Head of caudate nucleus (tissue), 42 donors: ENCODE measurements at regions not wholly inside any gene's neighbourhood (a gene's known extent, or its start where the extent isn't known, plus 50 kb on each side); places are given as distances from the start of the nearest gene placed in this dataset.
"Not testable (repeated sequence)": the region's sequence is repeated elsewhere in the genome, so short reads cannot be mapped to it uniquely, and the experiment has no call there.

ENCODE experiments used
- DNase-seq, 42 donors: peaks; one replicate each; pipeline versions ENCODE4 v3.0.0 to v3.0.0-alpha.2; 2020 to 2021; ENCODE audit warnings: mixed read lengths in 7 of 42
- intact Hi-C: fragments of 100-400 bp; cut with DNase I; formaldehyde crosslinking; loops from one replicate; pipeline ENCODE4 v1.15.0; 2022

DNA sequence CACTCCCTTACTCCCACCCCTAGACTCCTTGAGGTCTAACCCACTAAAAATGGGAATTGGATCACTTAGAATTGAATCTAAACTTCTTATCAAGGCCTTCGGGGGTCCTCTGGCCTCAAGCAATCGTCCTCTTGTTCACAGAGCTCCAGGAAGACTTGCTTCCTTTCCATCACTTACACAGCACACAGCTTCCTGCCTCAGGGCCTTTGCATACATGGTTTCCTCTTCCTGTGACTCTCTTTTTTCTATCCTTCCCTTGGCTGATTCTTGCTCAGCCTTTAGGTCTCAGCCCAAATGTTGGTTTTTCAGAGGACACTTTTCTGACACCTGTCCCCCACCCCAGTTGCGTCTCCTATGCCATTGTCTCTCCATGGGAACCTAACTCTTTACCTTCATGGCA is 50.0 kb upstream of the ALDH1B1 start:
- DNase-seq: no peak
- intact Hi-C loops: no loop called here

DNA sequence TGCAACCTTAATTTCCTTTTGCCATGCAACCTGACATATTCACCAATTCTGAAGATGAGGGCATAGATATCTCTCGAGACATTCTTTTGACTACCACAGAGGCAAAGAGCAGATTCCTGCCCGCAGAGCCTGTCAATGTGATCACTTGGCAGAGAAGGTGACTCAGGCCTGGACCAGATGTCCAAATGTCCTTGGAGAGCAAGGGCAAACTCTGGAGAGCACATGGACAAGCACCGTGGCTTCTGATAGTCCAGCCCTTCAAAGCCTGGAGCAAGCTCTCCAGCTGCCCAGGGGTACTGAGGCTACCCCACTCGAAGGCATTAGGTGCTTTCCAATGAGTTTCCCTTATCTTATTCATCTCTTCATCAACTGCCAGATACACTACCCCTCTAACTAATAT is 50.4 kb upstream of the ALDH1B1 start:
- intact Hi-C loops: no loop called here
- no peak for DNase-seq

DNA sequence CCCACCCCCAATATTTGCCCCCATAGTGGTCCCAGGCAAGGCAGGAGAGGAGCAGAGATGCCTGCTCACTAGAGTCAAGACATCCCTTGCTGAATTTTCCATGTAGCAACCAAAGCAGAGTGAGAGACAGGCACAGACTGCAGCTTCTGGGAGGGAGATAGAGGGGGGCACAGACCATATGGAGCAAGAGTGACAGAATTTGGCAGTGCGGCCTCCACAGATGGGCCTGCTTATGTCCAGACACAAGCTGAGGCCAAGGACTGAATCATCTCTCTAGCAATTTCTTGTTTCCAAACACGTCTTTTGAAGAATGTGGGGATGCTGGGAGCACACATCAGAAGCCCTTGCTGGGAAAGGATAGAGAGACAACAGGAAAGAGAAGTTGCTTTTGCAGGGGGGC is 53.0 kb upstream of the ALDH1B1 start:
- DNase-seq: peak in 1 of 42 donors; percentile 4
- intact Hi-C loops: no loop called here

DNA sequence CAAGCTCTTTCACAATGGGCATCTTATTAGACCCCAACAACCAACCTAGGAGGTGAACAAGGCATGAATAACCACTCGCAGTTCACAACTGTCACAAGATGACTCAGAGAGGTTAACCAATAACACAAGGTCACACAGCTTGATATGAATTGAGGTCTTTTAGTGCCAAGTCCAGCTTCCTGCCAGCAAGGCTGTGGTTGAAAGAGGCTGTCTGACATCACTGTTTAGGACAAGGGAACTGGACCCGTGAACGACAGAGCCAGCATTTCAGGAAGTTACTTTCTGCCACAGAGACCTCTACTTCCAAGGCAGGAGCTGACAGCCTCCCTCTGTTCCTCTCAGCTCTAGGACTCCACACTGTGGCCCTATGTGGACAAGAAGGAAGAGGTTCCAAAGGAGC is 53.4 kb upstream of the ALDH1B1 start:
- peak in 1 of 42 donors; percentile 34 for DNase-seq
- intact Hi-C loops: no loop called here

DNA sequence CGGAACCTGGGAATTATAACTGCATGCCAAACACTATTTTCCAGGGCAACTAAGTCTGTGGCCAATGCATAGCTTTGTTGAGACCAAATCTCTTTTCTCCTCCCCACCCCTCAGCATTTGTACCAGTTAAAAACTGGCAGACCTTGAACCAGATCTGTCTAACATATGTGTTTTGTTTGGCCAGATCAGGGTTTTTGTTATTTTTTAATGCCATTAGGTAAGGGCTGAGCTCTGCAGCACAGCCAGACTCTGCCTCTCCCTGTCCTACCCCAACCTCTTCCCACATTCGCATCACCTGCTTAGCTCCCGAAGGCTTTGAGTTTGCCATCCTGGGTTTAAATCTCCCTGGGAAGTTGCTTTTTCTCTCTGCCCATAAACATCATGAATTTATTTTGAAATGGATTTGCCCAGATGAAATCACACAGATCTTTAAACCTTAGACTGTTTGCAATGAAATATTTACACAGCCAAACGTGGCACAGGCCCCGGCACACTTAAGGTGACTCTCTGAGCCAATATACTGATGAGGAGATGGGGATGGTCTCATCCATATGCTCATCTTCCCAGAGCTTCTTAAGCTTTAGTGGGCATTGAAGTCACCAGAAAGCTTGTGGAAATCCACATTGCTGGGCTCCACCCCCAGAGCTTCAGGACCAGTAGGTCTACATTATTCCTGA is 54.0 kb upstream of the ALDH1B1 start:
- DNase-seq: no peak
- intact Hi-C loops: no loop called here

DNA sequence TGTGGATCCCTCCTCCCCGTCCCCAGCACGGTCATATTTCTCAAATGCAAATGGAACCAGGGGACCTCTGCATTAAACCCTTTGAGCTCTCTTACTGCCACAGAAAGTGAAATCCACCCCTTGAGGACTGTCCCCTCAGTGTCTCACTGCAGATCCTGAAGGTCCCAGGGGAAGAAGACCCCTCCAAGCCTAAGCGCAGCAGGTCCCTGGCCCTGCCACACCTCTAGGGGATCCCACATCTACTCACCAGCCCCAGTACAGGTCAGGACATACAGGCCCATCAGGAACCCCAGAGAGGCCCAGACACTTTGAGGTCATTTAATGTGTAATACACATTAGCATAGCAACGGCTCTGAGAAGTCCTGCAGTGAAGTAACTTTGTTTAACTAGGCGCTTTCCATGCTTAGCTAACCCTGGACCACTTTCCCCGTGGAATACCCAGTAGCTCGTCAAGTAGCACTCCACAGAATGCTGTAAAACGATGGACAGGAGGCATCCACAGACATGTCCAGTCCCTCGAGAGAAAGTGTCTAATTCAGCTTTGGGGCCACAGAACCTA is 54.7 kb upstream of the ALDH1B1 start:
- intact Hi-C loops: no loop called here

DNA sequence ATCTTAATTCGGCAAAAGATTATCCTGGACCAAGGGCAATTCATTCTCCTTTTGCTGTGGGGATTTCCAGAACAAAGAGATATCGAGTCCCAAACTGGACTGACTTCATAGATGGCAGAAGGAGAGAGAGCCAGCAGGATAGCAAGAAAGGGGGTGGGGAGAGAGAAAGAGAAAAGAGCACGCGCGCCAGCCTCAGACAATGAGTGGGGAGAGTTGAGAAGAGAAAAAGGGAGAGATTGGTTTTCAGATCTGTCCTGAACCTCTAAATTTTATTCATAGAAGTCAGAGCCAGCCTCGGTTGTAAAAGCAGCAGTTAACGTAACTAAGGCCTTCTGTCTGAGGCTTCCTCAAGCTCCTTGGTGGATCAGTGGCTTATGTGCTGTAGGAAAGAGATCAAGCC is 55.3 kb upstream of the ALDH1B1 start:
- no peak for DNase-seq
- intact Hi-C loops: no loop called here

More for the DNA sequence above, 54.7 kb upstream of the ALDH1B1 start:
- DNase-seq: no peak

DNA sequence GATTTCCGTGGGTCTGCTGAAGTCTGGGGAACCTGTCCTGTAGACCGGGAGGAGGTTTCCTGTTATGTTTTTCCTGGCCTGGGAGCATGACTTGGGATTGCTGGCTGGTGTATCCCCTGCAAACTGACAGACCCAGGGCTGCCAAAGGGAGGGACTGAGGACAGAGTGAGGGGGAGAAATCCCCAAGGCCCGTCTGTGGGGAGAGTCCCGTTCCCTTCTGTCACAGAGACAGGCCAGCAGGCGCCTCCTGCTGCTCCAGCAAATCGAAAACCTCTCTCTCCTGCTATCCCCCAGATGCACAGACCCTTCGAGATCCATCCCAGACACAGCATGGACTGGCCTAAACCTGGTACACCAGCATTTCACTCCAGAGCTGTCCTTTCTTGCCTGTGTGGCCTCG is 56.2 kb upstream of the ALDH1B1 start:
- intact Hi-C loops: no loop called here
- peak in 1 of 42 donors; percentile 5 for DNase-seq

DNA sequence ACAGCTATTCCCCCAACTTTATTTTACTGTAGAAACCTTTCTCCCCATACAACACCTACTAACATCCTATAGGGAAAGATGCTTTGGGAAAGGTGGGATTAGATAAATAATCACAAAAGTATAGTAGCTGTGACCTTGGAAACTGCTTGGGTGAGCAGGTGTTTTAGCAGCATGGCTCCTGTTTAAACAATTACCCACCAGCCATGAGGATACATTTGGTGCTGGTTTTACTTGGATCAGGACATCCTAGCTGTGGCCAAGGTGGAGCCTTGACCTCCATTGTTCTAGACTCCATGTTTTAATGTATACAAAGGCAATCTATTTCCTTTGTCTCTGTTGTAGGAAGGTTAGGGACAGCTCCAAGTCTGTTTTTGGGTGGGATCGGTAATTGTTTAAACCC is 56.8 kb upstream of the ALDH1B1 start:
- intact Hi-C loops: no loop called here
- peak in 1 of 42 donors; percentile 8 for DNase-seq

DNA sequence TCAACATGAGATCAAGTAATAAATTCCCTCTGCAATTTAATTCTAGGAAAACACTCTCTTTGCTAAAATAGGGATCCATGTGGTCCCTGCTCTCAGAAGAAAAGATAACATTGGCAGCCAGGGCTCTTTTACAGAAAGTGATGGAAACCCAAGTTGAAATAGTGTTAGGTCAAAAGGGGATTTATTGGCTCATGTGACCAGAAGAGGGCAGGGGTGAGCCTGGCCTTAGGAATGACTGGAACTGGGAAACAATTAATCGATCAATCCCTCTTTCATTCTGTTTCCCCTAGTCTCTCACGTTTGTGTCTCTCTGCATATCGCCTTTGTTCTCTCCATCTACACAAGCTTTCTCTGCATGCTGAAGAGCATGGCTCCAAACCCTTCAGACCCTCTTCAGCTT is 58.3 kb upstream of the ALDH1B1 start:
- intact Hi-C loops: no loop called here

DNA sequence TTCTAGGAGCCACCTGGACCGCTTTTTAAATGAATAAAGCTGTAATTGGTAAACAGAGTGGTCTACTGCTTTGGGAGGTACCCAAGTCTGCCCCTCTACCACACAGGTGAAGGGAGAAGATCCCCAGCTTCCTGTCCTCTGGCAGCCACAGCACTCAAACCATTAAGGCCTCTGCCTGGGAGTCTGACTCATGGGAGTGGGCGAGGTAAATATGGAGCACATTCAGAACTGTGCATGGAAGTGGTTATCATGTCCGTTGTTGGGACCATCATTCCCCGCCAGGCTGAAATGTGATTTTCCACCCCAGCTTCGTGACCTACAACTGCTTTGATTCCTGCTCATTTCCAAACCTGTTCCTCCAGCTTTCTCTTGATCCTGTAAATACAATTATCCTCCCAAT is 59.5 kb upstream of the ALDH1B1 start:
- DNase-seq: no peak
- intact Hi-C loops: no loop called here

More for the DNA sequence above, 58.3 kb upstream of the ALDH1B1 start:
- no peak for DNase-seq

DNA sequence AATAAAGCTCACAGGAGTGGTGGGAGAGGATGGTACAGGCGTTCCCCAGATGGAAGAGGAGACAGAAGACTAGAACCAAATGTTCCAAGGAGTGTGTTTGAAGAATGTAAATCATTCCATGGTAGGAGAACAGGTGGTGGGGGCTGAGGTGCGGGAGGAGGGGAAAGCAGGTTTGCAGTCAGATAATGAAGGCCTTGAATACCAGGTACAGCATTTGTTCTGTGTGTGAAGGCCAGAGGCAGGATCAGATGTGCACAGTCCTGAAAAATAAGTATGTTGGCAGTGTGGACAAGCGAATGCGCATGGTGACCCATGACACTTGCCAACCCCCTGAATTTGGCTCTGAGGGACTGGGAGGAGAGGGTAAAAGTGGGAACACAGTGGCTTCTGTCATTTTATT is 59.9 kb upstream of the ALDH1B1 start:
- no peak for DNase-seq
- intact Hi-C loops: no loop called here

DNA sequence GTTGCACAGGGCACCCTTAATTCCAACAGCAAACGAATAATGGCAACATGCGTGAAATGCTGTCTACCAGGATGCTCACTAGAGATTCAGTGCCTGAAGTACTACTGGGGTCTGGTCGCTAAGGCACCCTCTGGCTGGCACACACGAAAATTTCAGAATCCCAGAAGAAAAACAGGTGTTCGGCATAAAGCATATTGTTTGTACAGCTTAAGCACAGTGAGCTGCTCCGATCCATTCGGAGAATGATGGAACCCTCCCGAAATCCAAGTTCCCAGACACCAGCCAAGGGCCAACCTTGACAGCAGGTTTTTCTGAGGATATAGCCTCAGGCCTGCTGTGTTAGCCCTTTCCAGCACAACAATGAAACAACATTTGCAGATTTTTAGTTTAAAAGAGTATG is 61.4 kb upstream of the ALDH1B1 start:
- no peak for DNase-seq
- intact Hi-C loops: no loop called here

DNA sequence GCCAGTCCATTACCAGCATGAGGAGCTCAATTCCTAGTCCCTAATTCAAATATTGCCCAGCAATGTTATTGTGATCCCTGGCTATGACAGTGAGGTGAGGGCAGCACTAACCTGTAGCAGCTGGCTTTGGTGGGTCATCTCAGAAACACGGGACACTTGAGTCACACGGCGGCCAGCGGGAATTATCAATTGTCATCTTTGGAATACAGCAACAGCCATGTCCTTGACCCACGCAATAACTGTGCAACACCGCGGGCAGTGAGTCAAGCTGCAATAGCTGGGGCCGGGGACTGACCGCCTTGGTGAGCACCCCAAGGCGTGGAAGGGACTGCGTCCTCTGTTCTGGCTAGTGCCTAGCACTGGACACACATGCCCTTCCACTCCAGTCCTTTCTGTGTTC is 62.5 kb upstream of the ALDH1B1 start:
- intact Hi-C loops: no loop called here

DNA sequence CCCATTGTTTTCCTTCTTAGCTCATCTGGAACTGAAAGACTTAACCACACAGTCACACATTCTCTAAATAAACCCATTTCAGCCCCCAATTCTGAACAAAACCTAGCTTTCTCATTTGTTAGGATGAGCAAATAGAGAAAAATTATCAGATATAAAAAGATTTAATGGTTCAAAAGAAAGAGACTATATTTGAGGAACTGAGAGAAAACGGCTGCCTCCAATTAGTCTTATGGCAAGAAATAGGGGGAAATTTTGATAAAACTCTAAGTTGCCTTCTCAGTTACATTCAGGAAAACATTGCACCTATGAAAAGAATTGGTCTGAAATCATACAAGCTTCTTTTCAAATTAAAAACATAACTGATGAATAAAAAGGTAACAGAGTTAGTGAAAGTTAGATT is 63.7 kb upstream of the ALDH1B1 start:
- DNase-seq: no peak
- intact Hi-C loops: no loop called here

More for the DNA sequence above, 62.5 kb upstream of the ALDH1B1 start:
- DNase-seq: no peak

DNA sequence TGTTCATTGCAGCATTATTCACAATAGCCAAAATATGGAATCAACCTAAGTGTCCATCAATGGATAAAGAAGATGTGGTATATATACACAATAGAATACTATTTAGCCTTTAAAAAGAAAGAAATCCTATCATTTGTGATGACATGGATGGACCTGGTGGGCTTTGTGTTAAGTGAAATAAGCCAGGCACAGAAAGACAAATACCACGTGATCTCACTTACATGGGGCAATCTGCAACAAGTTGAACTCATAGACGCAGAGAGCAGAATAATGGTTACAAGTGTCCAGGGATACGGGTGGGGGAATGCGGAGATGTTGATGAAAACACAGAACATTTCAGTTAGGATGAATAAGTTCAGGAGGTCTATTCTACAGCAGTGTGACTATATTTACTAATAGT is 66.4 kb upstream of the ALDH1B1 start:
- intact Hi-C loops: no loop called here
- no peak for DNase-seq

DNA sequence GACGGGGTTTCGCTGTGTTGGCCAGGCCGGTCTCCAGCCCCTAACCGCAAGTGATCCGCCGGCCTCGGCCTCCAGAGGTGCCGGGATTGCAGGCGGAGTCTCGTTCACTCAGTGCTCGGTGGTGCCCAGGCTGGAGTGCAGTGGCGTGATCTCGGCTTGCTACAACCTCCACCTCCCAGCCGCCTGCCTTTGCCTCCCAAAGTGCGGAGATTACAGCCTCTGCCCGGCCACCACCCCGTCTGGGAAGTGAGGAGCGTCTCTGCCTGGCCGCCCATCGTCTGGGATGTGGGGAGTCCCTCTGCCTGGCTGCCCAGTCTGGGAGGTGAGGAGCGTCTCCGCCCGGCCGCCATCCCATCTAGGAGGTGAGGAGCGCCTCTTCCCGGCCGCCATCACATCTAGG is 68.3 kb upstream of the ALDH1B1 start:
- DNase-seq, intact Hi-C loops: not testable (repeated sequence)

DNA sequence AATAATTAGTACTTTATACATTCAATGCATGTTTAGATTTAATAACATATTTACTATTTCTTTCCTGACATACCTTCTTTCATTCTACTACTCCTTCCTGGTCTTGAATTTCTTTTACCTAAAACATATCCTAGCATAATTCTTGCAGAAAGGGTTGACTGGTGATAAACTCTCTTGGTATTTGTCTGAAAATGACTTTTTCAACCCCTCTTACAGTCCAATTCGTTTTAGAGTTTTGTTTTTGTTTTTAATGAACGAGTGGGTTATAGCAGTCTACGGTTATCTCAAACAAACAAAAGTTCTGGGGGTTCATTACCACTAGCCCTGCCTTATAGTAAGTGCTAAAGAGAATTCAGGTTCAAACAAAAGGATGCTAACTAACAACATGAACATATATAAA is 69.6 kb upstream of the ALDH1B1 start:
- intact Hi-C loops: no loop called here
- DNase-seq: no peak

DNA sequence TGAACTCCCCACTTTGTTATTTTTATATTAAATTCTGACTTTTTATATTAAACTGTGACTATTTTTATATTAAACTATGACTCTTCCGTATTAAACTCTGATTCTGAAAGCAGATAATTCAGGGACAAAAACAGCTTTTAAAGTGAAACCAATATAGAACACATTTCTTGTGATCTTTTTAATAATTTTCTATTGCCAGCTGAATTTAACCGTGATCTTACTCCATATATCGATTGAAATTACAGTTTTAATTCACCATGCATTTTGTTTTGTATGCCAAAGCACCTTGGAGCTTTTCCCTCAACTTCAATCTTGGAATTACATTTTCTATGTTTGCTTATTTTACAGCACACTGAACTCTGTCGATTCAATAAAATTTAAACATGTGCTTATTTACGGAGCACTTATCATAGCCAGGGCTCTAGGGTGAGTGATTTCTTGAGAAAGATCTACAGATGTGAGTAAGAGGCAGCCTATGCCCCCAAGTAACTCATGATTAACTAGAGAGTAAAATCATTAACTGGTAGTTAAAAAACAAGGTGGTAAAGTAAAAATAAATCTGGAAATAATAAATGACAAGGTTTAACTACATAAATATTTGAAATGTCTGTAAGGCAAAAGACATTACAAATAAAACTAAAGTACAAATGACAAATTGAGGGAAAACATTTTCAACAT is 72.9 kb upstream of the ALDH1B1 start:
- intact Hi-C loops: no loop called here

DNA sequence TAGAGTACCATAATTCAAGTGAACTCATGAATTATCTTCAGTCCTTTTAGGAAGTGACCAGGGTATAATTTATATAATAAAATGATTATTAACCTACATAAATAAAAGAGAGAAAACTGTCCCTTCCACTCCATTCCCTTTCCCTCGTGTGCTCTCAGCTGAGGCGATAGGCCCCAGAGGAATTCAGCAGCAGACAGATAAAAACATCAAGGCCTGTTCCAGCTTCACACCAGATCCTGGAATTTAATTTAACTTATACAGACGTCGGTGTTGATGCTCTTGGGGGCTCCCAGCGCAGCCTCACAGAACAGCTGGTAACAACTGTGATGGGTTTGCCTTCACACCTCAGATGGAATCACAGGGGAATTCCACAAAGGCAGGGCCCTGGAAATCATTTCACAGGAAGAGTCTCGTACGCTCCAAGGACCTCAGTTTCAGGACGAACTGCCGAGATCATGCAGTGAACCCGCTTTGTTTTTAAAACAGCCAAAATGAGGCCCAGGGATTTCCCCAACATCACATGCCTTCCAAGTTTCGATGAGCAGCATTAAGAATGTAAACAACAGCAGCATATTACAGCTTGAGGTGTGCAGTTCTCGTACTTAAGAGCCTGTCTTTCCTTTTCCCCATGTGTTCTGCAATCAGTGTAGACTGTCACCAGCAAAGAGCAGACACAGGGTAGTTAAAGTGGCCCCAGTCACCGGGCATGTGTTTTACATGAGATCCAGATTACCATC is 73.6 kb upstream of the ALDH1B1 start:
- no peak for DNase-seq
- intact Hi-C loops: no loop called here

More for the DNA sequence above, 72.9 kb upstream of the ALDH1B1 start:
- no peak for DNase-seq
